Neural progenitor cell (in vitro differentiated cells): ENCODE measurements at regions not wholly inside any gene's neighbourhood (a gene's known extent, or its start where the extent isn't known, plus 50 kb on each side); places are given as distances from the start of the nearest gene placed in this dataset.

Experiments used
- EZH2 ChIP-seq: fragments of 200-600 bp; sonication (generic); IDR thresholded peaks from 2 replicates; pipeline ENCODE4 v1.6.1; 2017; ENCODE audit warnings: antibody characterized with exemption, mild to moderate bottlenecking, moderate library complexity
- TF ChIP-seq, protein P1 (sequence below): fragments of 200-600 bp; sonication (generic); IDR thresholded peaks from 2 replicates; pipeline ENCODE4 v1.5.1; 2017; ENCODE audit warnings: antibody characterized with exemption, mild to moderate bottlenecking

DNA sequence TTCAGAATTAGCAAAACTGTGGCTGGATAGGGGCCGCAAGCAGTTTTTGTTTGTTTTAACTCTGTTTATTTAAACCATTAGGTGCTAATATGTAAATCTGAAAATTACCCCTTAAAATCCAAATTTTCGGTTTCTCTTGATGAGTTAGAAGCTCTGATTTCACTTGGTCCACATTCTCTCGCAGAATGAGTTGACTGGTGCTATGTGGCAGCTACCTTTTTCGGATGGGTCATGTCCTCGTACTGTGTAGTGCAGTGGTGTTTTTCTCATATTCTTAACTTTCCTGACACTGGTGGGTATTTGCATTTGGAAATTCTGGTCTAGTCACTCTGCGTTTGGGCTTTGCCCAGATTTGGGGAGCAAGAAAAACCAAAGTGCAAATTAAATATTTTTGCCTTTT is 87.1 kb downstream of the DIPK2A start:
- TF ChIP-seq, protein P1, sequence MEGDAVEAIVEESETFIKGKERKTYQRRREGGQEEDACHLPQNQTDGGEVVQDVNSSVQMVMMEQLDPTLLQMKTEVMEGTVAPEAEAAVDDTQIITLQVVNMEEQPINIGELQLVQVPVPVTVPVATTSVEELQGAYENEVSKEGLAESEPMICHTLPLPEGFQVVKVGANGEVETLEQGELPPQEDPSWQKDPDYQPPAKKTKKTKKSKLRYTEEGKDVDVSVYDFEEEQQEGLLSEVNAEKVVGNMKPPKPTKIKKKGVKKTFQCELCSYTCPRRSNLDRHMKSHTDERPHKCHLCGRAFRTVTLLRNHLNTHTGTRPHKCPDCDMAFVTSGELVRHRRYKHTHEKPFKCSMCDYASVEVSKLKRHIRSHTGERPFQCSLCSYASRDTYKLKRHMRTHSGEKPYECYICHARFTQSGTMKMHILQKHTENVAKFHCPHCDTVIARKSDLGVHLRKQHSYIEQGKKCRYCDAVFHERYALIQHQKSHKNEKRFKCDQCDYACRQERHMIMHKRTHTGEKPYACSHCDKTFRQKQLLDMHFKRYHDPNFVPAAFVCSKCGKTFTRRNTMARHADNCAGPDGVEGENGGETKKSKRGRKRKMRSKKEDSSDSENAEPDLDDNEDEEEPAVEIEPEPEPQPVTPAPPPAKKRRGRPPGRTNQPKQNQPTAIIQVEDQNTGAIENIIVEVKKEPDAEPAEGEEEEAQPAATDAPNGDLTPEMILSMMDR = no peak
- no peak for TF ChIP-seq EZH2
